OCI-LY3 (cell line): ENCODE measurements at regions not wholly inside any gene's neighbourhood (a gene's known extent, or its start where the extent isn't known, plus 50 kb on each side); places are given as distances from the start of the nearest gene placed in this dataset.

Experiments used
- EZH2phosphoT487 ChIP-seq: fragments of 200-600 bp; shearing (Covaris generic); IDR thresholded peaks from 2 replicates; pipeline ENCODE4 v1.6.1; 2018; ENCODE audit warnings: antibody characterized with exemption, mixed run types, low read depth
- TF ChIP-seq, protein P1 (sequence below): fragments of 200-600, 300-600 bp; sonication (generic); IDR thresholded peaks from 2 replicates; pipeline ENCODE4 v1.5.1; 2014; ENCODE audit warnings: antibody characterized with exemption, low read length, low read depth

DNA sequence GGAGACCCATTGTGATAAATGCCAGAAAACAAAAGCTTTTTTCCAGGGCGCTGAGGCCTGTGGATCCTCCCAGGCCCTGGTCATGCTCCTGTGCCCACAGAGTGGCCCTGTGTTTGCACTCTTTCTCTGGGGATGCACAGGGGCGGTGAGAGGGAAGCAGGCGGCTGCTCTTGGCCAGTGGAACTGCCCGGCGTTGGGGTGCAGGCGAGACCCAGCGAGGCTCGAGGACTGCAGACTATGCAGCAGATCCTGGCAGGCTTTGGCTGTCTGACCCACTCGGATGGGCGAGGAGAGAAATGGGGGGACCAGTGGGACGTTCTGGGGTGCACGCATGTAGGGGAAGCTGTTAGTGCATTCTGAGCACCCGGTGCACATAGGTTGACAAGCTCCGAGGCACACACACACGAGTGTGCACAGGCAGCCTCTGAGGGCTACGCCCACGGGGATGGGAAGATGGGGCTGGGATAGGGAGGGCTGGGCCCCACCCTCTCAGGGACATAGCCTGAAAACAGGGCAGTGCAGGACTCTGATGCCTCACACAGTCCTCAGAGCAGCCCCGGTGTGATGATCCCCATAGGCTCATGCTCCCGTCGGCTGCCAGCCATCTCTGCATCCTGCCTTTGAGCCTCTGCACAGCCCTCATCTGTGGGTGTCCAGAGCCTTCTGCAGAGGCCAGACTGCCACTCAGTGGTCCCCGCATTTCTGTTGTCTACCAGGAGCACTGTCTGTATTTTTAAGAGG is 1233.5 kb downstream of the BRD1 start:
- TF ChIP-seq, protein P1, sequence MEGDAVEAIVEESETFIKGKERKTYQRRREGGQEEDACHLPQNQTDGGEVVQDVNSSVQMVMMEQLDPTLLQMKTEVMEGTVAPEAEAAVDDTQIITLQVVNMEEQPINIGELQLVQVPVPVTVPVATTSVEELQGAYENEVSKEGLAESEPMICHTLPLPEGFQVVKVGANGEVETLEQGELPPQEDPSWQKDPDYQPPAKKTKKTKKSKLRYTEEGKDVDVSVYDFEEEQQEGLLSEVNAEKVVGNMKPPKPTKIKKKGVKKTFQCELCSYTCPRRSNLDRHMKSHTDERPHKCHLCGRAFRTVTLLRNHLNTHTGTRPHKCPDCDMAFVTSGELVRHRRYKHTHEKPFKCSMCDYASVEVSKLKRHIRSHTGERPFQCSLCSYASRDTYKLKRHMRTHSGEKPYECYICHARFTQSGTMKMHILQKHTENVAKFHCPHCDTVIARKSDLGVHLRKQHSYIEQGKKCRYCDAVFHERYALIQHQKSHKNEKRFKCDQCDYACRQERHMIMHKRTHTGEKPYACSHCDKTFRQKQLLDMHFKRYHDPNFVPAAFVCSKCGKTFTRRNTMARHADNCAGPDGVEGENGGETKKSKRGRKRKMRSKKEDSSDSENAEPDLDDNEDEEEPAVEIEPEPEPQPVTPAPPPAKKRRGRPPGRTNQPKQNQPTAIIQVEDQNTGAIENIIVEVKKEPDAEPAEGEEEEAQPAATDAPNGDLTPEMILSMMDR, result no peak
- no peak for TF ChIP-seq EZH2phosphoT487
